Mucosa of descending colon (tissue), 3 donors: ENCODE measurements at regions not wholly inside any gene's neighbourhood (a gene's known extent, or its start where the extent isn't known, plus 50 kb on each side); places are given as distances from the start of the nearest gene placed in this dataset.

ENCODE experiments used
- ATAC-seq: fragments of 200-7000 bp; cut with Tn5 transposase; one replicate; pipeline ENCODE4 v1.9.1; 2020; ENCODE audit warnings: mild to moderate bottlenecking, moderate library complexity
- DNase-seq, 3 donors: peaks; one replicate each; pipeline ENCODE4 v3.0.0-alpha.2; 2020
- H3K36me3 ChIP-seq: fragments of 200-600 bp; one replicate; pipeline ENCODE4 v1.8.0; 2021; ENCODE audit warnings: low read depth, mild to moderate bottlenecking
- H3K4me1 ChIP-seq: fragments of 200-600 bp; one replicate; pipeline ENCODE4 v1.8.0; 2021; ENCODE audit warnings: low read depth, mild to moderate bottlenecking
- H3K4me3 ChIP-seq: fragments of 200-600 bp; one replicate; pipeline ENCODE4 v1.8.0; 2021; ENCODE audit warnings: mild to moderate bottlenecking
- H3K9me3 ChIP-seq: fragments of 200-600 bp; one replicate; pipeline ENCODE4 v1.8.0; 2021; ENCODE audit warnings: mild to moderate bottlenecking
- CTCF ChIP-seq: fragments of 200-600 bp; IDR thresholded peaks from one replicate; pipeline ENCODE4 v1.8.0; 2022; ENCODE audit warnings: antibody characterized with exemption, mild to moderate bottlenecking
- intact Hi-C, 2 donors: fragments of 100-400 bp; cut with DNase I in 1 of 2; cut with micrococcal nuclease in 1 of 2; formaldehyde crosslinking; loops; one replicate each; pipeline versions ENCODE4 v1.11.0 to v1.11.1; 2022; cut with DNase I, micrococcal nuclease
- donor health status: DM: no; HTN: no; CAD: no; lungs with moderate emphysema.
- donor health status: DM: no; HTN: no; CAD: no.
- donor health status: DM: no; HTN: yes; CAD: no.

- ATAC-seq: no peak
- intact Hi-C loops: no loop called here
- H3K36me3 ChIP-seq: no peaks in the 10 kb centered on the region
- no peak for TF ChIP-seq CTCF
- no peak for DNase-seq
- no peaks in the 10 kb centered on the region for H3K9me3 ChIP-seq
- H3K4me3 ChIP-seq: no peak overlapping the region
- no peaks in the 10 kb centered on the region for H3K4me1 ChIP-seq
Observed at GRCh38 chr22:22045571-22046335, 63.2 kb upstream of the TOP3B start.

- intact Hi-C loops: no loop called here
- no peaks in the 10 kb centered on the region for H3K4me1 ChIP-seq
- DNase-seq: no peak
Observed at GRCh38 chr22:22044153-22044552, 61.6 kb upstream of the TOP3B start.

GRCh38 chr22:22043296-22044078 is 60.9 kb upstream of the TOP3B start:
- Histone ChIP-seq H3K4me3 (no peak overlapping the region), H3K36me3 (no peaks in the 10 kb centered on the region), H3K9me3 (no peaks in the 10 kb centered on the region), H3K4me1 (no peaks in the 10 kb centered on the region)
- intact Hi-C loops: no loop called here
- ATAC-seq (no peak), DNase-seq (no peak)
- no peak for TF ChIP-seq CTCF

More at GRCh38 chr22:22044153-22044552, 61.6 kb upstream of the TOP3B start:
- TF ChIP-seq CTCF: no peak
- Histone ChIP-seq H3K36me3 (no peaks in the 10 kb centered on the region), H3K9me3 (no peaks in the 10 kb centered on the region), H3K4me3 (no peak overlapping the region)
- ATAC-seq: no peak

GRCh38 chr22:22042599-22043295 is 60.2 kb upstream of the TOP3B start:
- no peak for ATAC-seq
- intact Hi-C loops: no loop called here

More at GRCh38 chr22:22042599-22043295, 60.2 kb upstream of the TOP3B start:
- no peaks in the 10 kb centered on the region for H3K4me1 ChIP-seq
- no peaks in the 10 kb centered on the region for H3K36me3 ChIP-seq
- no peaks in the 10 kb centered on the region for H3K9me3 ChIP-seq
- TF ChIP-seq CTCF: no peak
- no peak for DNase-seq
- H3K4me3 ChIP-seq: no peak overlapping the region
